Hepatocyte (in vitro differentiated cells): ENCODE measurements at regions not wholly inside any gene's neighbourhood (a gene's known extent, or its start where the extent isn't known, plus 50 kb on each side); places are given as distances from the start of the nearest gene placed in this dataset.
A peak's percentile ranks its signal among the peaks of the same experiment; 100 is the strongest.

Experiments
- DNase-seq: peaks from one replicate; pipeline ENCODE4 v3.0.0-alpha.2; 2016; ENCODE audit warnings: low spot score
- H2AFZ ChIP-seq: fragments of 200-600 bp; sonication (generic); 2 replicates; pipeline ENCODE4 v1.6.0; 2016; ENCODE audit warnings: antibody characterized with exemption, mild to moderate bottlenecking
- H3K27ac ChIP-seq: fragments of 200-600 bp; sonication (generic); 2 replicates; pipeline ENCODE4 v1.5.1; 2016; ENCODE audit warnings: mild to moderate bottlenecking
- H3K27me3 ChIP-seq: fragments of 200-600 bp; sonication (generic); 2 replicates; pipeline ENCODE4 v1.6.1; 2016
- H3K36me3 ChIP-seq: fragments of 200-600 bp; sonication (generic); replicated peaks from 2 replicates; pipeline ENCODE4 v1.5.1; 2016; ENCODE audit warnings: low read depth; ENCODE audit not compliant: insufficient read depth
- H3K4me1 ChIP-seq: fragments of 200-600 bp; sonication (generic); 2 replicates; pipeline ENCODE4 v1.5.1; 2016; ENCODE audit warnings: mild to moderate bottlenecking, moderate library complexity; ENCODE audit not compliant: insufficient read depth
- H3K4me2 ChIP-seq: fragments of 200-600 bp; sonication (generic); 2 replicates; pipeline ENCODE4 v1.6.0; 2016
- H3K4me3 ChIP-seq: fragments of 200-600 bp; sonication (generic); 2 replicates; pipeline ENCODE4 v1.5.1; 2016; ENCODE audit warnings: mild to moderate bottlenecking
- H3K79me2 ChIP-seq: fragments of 200-600 bp; sonication (generic); 2 replicates; pipeline ENCODE4 v1.6.0; 2017; ENCODE audit warnings: mild to moderate bottlenecking
- H3K9me2 ChIP-seq: fragments of 200-600 bp; sonication (generic); replicated peaks from 2 replicates; pipeline ENCODE4 v1.6.0; 2017; ENCODE audit warnings: mild to moderate bottlenecking; ENCODE audit not compliant: insufficient read depth
- H3K9me3 ChIP-seq: fragments of 200-600 bp; sonication (generic); 2 replicates; pipeline ENCODE4 v1.5.1; 2016; ENCODE audit warnings: low read depth, mild to moderate bottlenecking
- H4K20me1 ChIP-seq: fragments of 200-600 bp; sonication (generic); 2 replicates; pipeline ENCODE4 v1.6.0; 2016; ENCODE audit warnings: mild to moderate bottlenecking; ENCODE audit not compliant: insufficient read depth, poor library complexity, severe bottlenecking
- EZH2 ChIP-seq: fragments of 200-600 bp; sonication (generic); IDR thresholded peaks from 2 replicates; pipeline ENCODE4 v1.6.1; 2016; ENCODE audit warnings: antibody characterized with exemption, mild to moderate bottlenecking, borderline replicate concordance
- EZH2phosphoT487 ChIP-seq: fragments of 200-600 bp; sonication (generic); IDR thresholded peaks from one replicate; pipeline ENCODE4 v1.6.1; 2018; ENCODE audit warnings: antibody characterized with exemption, mild to moderate bottlenecking, low read depth, moderate library complexity; ENCODE audit not compliant: unreplicated experiment, severe bottlenecking
- WGBS: methylation state at CpG from one replicate; pipeline ENCODE4 v1.1.6; 2016; ENCODE audit warnings: low lambda C conversion rate; ENCODE audit errors: missing lambda C conversion rate; 5-methylcytosine and 5-hydroxymethylcytosine counted together
- TF ChIP-seq, protein P1 (sequence below): fragments of 200-600 bp; sonication (generic); IDR thresholded peaks from 2 replicates; pipeline ENCODE4 v1.5.1; 2016; ENCODE audit warnings: antibody characterized with exemption, mild to moderate bottlenecking; ENCODE audit not compliant: poor library complexity

DNA sequence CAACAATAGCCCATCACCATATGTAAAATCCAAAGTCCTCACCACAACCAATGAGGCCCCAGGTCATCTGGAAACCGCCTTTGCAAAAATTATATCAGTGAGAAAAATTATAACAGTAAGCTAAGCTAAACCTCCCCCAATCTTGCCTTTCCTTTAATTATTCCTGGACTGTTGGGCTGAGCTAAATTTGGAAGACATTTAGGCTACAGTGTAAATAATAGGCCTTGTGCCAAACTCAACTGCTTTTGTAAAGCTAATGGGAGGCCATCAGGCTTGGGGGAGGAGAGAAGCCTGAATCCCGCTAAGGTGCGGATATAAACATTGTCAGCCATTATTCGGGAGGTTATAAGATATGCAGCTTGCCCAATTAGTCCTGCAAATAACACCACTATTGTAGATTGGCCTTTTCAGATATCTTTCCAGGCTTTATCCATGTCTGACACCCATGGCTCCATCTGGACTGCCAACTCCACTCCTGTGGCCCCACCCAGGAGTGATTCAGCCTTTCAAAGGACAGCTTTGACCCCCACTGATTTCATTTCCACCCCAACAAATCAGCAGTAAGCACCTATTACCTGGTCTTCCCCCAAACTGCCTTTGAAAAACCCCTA is 53.0 kb upstream of the CA12 start:
- Histone ChIP-seq H4K20me1 (no peaks in the 10 kb centered on the region), H3K9me2 (no peaks in the 10 kb centered on the region), H2AFZ (no peak overlapping the region), H3K4me3 (no peak overlapping the region), H3K79me2 (no peaks in the 10 kb centered on the region), H3K9me3 (no peaks in the 10 kb centered on the region), H3K27ac (no peak overlapping the region), H3K27me3 (no peaks in the 10 kb centered on the region), H3K4me2 (no peak overlapping the region), H3K4me1 (peaks cover 14% of the 10 kb centered on the region), H3K36me3 (no peaks in the 10 kb centered on the region)
- WGBS, result 76% methylated on average over 4 of the region's 4 CpGs
- DNase-seq, result no peak
- TF ChIP-seq EZH2 (no peak), EZH2phosphoT487 (no peak)
- TF ChIP-seq, protein P1, sequence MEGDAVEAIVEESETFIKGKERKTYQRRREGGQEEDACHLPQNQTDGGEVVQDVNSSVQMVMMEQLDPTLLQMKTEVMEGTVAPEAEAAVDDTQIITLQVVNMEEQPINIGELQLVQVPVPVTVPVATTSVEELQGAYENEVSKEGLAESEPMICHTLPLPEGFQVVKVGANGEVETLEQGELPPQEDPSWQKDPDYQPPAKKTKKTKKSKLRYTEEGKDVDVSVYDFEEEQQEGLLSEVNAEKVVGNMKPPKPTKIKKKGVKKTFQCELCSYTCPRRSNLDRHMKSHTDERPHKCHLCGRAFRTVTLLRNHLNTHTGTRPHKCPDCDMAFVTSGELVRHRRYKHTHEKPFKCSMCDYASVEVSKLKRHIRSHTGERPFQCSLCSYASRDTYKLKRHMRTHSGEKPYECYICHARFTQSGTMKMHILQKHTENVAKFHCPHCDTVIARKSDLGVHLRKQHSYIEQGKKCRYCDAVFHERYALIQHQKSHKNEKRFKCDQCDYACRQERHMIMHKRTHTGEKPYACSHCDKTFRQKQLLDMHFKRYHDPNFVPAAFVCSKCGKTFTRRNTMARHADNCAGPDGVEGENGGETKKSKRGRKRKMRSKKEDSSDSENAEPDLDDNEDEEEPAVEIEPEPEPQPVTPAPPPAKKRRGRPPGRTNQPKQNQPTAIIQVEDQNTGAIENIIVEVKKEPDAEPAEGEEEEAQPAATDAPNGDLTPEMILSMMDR, result no peak

DNA sequence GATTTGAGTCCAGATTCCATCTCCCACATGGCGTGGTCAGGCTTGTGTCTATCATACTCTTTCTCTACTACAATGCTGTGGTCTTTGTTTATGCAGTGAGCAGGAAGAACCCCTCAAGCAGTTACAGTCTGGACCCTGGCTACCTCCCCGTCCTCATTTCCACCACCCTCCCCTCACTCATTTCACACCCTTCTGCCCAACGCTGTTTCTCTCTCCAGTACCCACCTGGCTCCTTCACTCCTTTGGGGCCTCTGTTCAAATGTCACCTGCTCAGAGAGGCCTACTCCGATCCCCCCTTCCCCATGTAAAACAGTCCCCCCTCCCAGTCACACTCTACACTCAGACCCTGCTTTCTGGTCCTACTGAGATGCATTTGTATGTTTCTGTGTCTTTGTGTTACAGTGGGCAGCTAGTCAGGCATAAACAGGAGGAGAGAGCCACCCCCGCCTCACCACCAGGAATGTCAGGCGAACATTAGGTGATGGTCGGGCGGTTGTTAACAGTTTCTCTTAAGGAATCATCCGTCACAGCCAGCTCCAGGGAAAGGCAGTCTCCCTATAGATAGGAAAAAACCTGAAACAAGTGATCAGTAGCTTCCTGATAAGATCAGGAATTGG is 53.7 kb upstream of the CA12 start:
- Histone ChIP-seq H3K36me3 (no peaks in the 10 kb centered on the region), H4K20me1 (no peaks in the 10 kb centered on the region), H3K79me2 (no peaks in the 10 kb centered on the region), H2AFZ (no peak overlapping the region), H3K4me1 (peaks cover 14% of the 10 kb centered on the region), H3K4me2 (no peak overlapping the region), H3K27me3 (no peaks in the 10 kb centered on the region), H3K9me2 (no peaks in the 10 kb centered on the region), H3K9me3 (no peaks in the 10 kb centered on the region), H3K4me3 (no peak overlapping the region), H3K27ac (no peak overlapping the region)
- WGBS, result 98% methylated on average over 9 of the region's 9 CpGs
- no peak for DNase-seq
- no peak for TF ChIP-seq EZH2
- TF ChIP-seq, protein P1, result no peak
- TF ChIP-seq EZH2phosphoT487, result no peak

DNA sequence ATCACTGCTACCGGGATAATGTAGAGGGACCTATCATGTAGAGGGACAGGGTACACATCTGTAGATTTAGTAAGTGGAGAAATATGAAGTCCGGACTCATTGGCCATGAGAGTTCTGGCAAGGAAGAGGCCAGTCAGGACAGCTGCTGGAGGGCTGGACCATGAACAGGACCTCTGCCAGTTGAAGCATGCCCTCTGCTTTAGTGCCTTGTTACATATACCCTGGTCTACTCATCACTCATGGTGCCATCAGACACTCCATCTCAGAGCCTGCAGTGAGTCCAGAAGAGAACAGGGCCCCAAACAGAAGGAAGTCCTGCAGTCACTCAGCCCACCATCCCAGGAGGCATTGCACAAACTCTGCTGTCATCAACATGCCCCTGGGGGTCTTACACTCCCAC is 54.7 kb upstream of the CA12 start:
- no peak overlapping the region for H3K4me3 ChIP-seq
- H3K36me3 ChIP-seq, result no peaks in the 10 kb centered on the region
- H3K27ac ChIP-seq, result peak overlapping the region; percentile 66
- no peaks in the 10 kb centered on the region for H3K9me2 ChIP-seq
- no peak overlapping the region for H2AFZ ChIP-seq
- no peaks in the 10 kb centered on the region for H3K79me2 ChIP-seq
- no peak for TF ChIP-seq EZH2phosphoT487
- TF ChIP-seq, protein P1, result no peak
- H3K4me1 ChIP-seq, result peaks cover 14% of the 10 kb centered on the region
- no peak for DNase-seq
- 95% methylated on average over 2 of the region's 2 CpGs for WGBS
- no peaks in the 10 kb centered on the region for H3K9me3 ChIP-seq
- no peaks in the 10 kb centered on the region for H4K20me1 ChIP-seq
- H3K4me2 ChIP-seq, result peak overlapping the region; percentile 28
- H3K27me3 ChIP-seq, result no peaks in the 10 kb centered on the region
